IMR-90 (cell line): ENCODE measurements at regions not wholly inside any gene's neighbourhood (a gene's known extent, or its start where the extent isn't known, plus 50 kb on each side); places are given as distances from the start of the nearest gene placed in this dataset.

Experiments used
- ATAC-seq: fragments of 200-7000 bp; cut with Tn5 transposase; 2 replicates; pipeline ENCODE4 v1.9.1; 2020; ENCODE audit warnings: low read depth, mild to moderate bottlenecking, moderate library complexity
- BruUV-seq: library from RNA; stranded (reverse); fragments of 400-500 nt; replicated peaks from 2 replicates; lab custom pipeline; 2021; lab: Mats Ljungman, UMichigan
- CTCF ChIA-PET: fragments of 300-600 bp; formaldehyde crosslinking; extraction: SDS; loops from one replicate; lab custom pipeline; 2021; ENCODE audit warnings: antibody characterized with exemption; lab: Yijun Ruan, JAX
- POLR2A ChIA-PET: fragments of 300-600 bp; sonication (Branson Sonifier 250); formaldehyde crosslinking; loops from one replicate; lab custom pipeline; 2022; ENCODE audit warnings: antibody characterized with exemption; ENCODE audit not compliant: unreplicated experiment; lab: Charles Lee
- DNase-seq: peaks from one replicate; pipeline ENCODE4 v3.0.0; 2013
- H2AFZ ChIP-seq: replicated peaks from 2 replicates; pipeline ENCODE3; 2013; ENCODE audit warnings: low read length, mild to moderate bottlenecking; ENCODE audit not compliant: poor library complexity
- H2AK5ac ChIP-seq: 2 replicates; pipeline ENCODE4 v1.6.1; 2013; ENCODE audit warnings: low read depth, low read length, inconsistent platforms
- H2AK9ac ChIP-seq: replicated peaks from 2 replicates; pipeline ENCODE3; 2013; ENCODE audit warnings: mild to moderate bottlenecking, low read depth, low read length, moderate library complexity; ENCODE audit not compliant: poor library complexity
- H2BK120ac ChIP-seq: 2 replicates; pipeline ENCODE4 v1.6.1; 2013; ENCODE audit warnings: low read depth, low read length, inconsistent platforms
- H2BK15ac ChIP-seq: 3 replicates; pipeline ENCODE4 v1.6.1; 2013; ENCODE audit warnings: low read depth, low read length, inconsistent platforms
- H2BK20ac ChIP-seq: 2 replicates; pipeline ENCODE4 v1.6.1; 2013; ENCODE audit warnings: low read depth, mild to moderate bottlenecking, inconsistent platforms, low read length, moderate library complexity
- H2BK5ac ChIP-seq: 2 replicates; pipeline ENCODE4 v1.6.1; 2013; ENCODE audit warnings: mild to moderate bottlenecking, low read depth, low read length, inconsistent platforms; ENCODE audit not compliant: poor library complexity, severe bottlenecking
- H3K14ac ChIP-seq: replicated peaks from 2 replicates; pipeline ENCODE4 v1.6.1; 2013; ENCODE audit warnings: low read depth, low read length, inconsistent platforms
- H3K18ac ChIP-seq: 2 replicates; pipeline ENCODE4 v1.6.1; 2013; ENCODE audit warnings: low read depth, low read length, control low read depth
- H3K23ac ChIP-seq: 2 replicates; pipeline ENCODE4 v1.6.1; 2013; ENCODE audit warnings: low read depth, low read length, inconsistent platforms
- H3K27ac ChIP-seq: 2 replicates; pipeline ENCODE4 v1.5.1; 2013; ENCODE audit warnings: mild to moderate bottlenecking, control low read depth, low read length; ENCODE audit not compliant: insufficient read depth
- H3K27me3 ChIP-seq: 2 replicates; pipeline ENCODE4 v1.6.1; 2013; ENCODE audit warnings: low read length; ENCODE audit not compliant: control insufficient read depth, insufficient read depth
- H3K36me3 ChIP-seq: 2 replicates; pipeline ENCODE4 v1.6.1; 2013; ENCODE audit warnings: low read length, mixed read lengths; ENCODE audit not compliant: control insufficient read depth, insufficient read depth
- H3K4ac ChIP-seq: 2 replicates; pipeline ENCODE4 v1.6.1; 2013; ENCODE audit warnings: low read depth, low read length, inconsistent platforms
- H3K4me1 ChIP-seq: 2 replicates; pipeline ENCODE4 v1.6.1; 2013; ENCODE audit warnings: low read length, mixed read lengths; ENCODE audit not compliant: control insufficient read depth, insufficient read depth
- H3K4me2 ChIP-seq: 2 replicates; pipeline ENCODE4 v1.6.1; 2013; ENCODE audit warnings: low read depth, mild to moderate bottlenecking, control low read depth, low read length, moderate library complexity
- H3K4me3 ChIP-seq: 2 replicates; pipeline ENCODE4 v1.5.1; 2013; ENCODE audit warnings: low read depth, mild to moderate bottlenecking, control low read depth, low read length, moderate library complexity; ENCODE audit not compliant: insufficient read depth
- H3K56ac ChIP-seq: 2 replicates; pipeline ENCODE4 v1.6.1; 2013; ENCODE audit warnings: low read length, inconsistent platforms; ENCODE audit not compliant: insufficient read depth; ENCODE audit errors: extremely low read depth
- H3K79me1 ChIP-seq, 2 experiments: 2 replicates each; pipeline ENCODE4 v1.6.1; 2013; ENCODE audit warnings: low read length in 2 of 2, inconsistent platforms in 1 of 2, low read depth in 1 of 2
- H3K9ac ChIP-seq: 2 replicates; pipeline ENCODE4 v1.6.1; 2013; ENCODE audit warnings: low read depth, low read length, control low read depth
- H3K9me1 ChIP-seq: 2 replicates; pipeline ENCODE4 v1.6.1; 2013; ENCODE audit warnings: low read length, inconsistent platforms; ENCODE audit not compliant: insufficient read depth
- H3K9me3 ChIP-seq: 2 replicates; pipeline ENCODE4 v1.6.1; 2013; ENCODE audit warnings: low read length; ENCODE audit not compliant: control insufficient read depth, insufficient read depth
- H4K20me1 ChIP-seq: 2 replicates; pipeline ENCODE4 v1.6.1; 2013; ENCODE audit warnings: low read length, inconsistent platforms; ENCODE audit not compliant: insufficient read depth
- H4K5ac ChIP-seq: 2 replicates; pipeline ENCODE4 v1.6.1; 2013; ENCODE audit warnings: mild to moderate bottlenecking, low read depth, low read length, control low read depth
- H4K8ac ChIP-seq, 2 experiments: 2 replicates each; pipeline ENCODE4 v1.6.1; 2013; ENCODE audit warnings: low read depth in 2 of 2, low read length in 2 of 2, control low read depth in 1 of 2, inconsistent platforms in 1 of 2
- H4K91ac ChIP-seq: 2 replicates; pipeline ENCODE4 v1.6.1; 2013; ENCODE audit warnings: low read depth, low read length, inconsistent platforms; ENCODE audit not compliant: insufficient read depth
- MAFK ChIP-seq: IDR thresholded peaks from 2 replicates; pipeline ENCODE4 v1.6.1; 2012; ENCODE audit warnings: low read depth, low read length, improper control_type of control experiment
- MAZ ChIP-seq: IDR thresholded peaks from 2 replicates; pipeline ENCODE4 v1.6.1; 2012; ENCODE audit warnings: low read depth, mild to moderate bottlenecking, low read length, improper control_type of control experiment, moderate library complexity, borderline replicate concordance
- SMC3 ChIP-seq: fragments of 150-350 bp; IDR thresholded peaks from 2 replicates; pipeline ENCODE4 v1.6.1; 2016; ENCODE audit warnings: low read depth, mild to moderate bottlenecking, antibody characterized with exemption, low read length, moderate library complexity
- WGBS, 2 experiments: methylation state at CpG; one replicate each; pipeline versions ENCODE4 v1.1.5 to v1.1.7; 2013; ENCODE audit warnings: missing lambda C conversion rate in 2 of 2; ENCODE audit not compliant: insufficient read length in 1 of 2; ENCODE audit errors: extremely low coverage in 2 of 2; 5-methylcytosine and 5-hydroxymethylcytosine counted together
- dilution Hi-C: fragments of 300-500 bp; cut with HindIII; formaldehyde crosslinking; loops from one replicate; pipeline ENCODE4 v1.14.3; 2018; ENCODE audit warnings: low sequenced_read_pairs; ENCODE audit not compliant: unreplicated experiment
- in situ Hi-C: fragments of 300-500 bp; cut with MboI; formaldehyde crosslinking; loops from 3 replicates; pipeline ENCODE4 v1.14.3; 2019; ENCODE audit warnings: low sequenced_read_pairs, inconsistent platforms, mixed read lengths
- intact Hi-C: fragments of 100-400 bp; cut with micrococcal nuclease; formaldehyde crosslinking; loops from 2 replicates; pipeline ENCODE4 v1.10.0; 2022

- no peaks in the 10 kb centered on the region for H4K20me1 ChIP-seq
- dilution Hi-C loops, result no loop called here
- H2AK5ac ChIP-seq, result no peak overlapping the region
- H3K4me2 ChIP-seq, result no peak overlapping the region
- no peak overlapping the region for H2BK20ac ChIP-seq
- no peak overlapping the region for H3K4me3 ChIP-seq
- H3K27me3 ChIP-seq, result no peaks in the 10 kb centered on the region
- H3K23ac ChIP-seq, result no peak overlapping the region
- H4K5ac ChIP-seq, result no peak overlapping the region
- intact Hi-C loops, result no loop called here
- H3K9ac ChIP-seq, result no peak overlapping the region
- no peak overlapping the region for H3K56ac ChIP-seq
- no peak overlapping the region for H4K91ac ChIP-seq
- H3K4me1 ChIP-seq, result no peaks in the 10 kb centered on the region
- ChIA-PET POLR2A (no interaction called here), CTCF (no interaction called here)
- no peak overlapping the region for H2BK15ac ChIP-seq
- H3K36me3 ChIP-seq, result no peaks in the 10 kb centered on the region
- no peak for DNase-seq
- H3K14ac ChIP-seq, result no peak overlapping the region
- in situ Hi-C loops, result no loop called here
- WGBS, 2 experiments, result 72% methylated on average over 5 of the region's 17 CpGs; no CpG with 5 or more reads in 1 of the 2 experiments
- BruUV-seq, result no TSS peak
- no peak overlapping the region for H3K27ac ChIP-seq
- no peak for ATAC-seq
- TF ChIP-seq SMC3 (no peak), MAFK (no peak), MAZ (no peak)
- H2BK120ac ChIP-seq, result no peak overlapping the region
- no peak overlapping the region for H2BK5ac ChIP-seq
- no peak overlapping the region for H4K8ac ChIP-seq
- no peak overlapping the region for H2AK9ac ChIP-seq
- no peak overlapping the region for H3K4ac ChIP-seq
- no peaks in the 10 kb centered on the region for H3K9me1 ChIP-seq
- H2AFZ ChIP-seq, result no peak overlapping the region
- no peak overlapping the region for H3K18ac ChIP-seq
- no peaks in the 10 kb centered on the region for H3K79me1 ChIP-seq
- peaks cover 61% of the 10 kb centered on the region for H3K9me3 ChIP-seq
Measured at GRCh38 chr10:131517781-131518180, 206.3 kb upstream of the TCERG1L start.
